K562 (cell line): ENCODE measurements at regions not wholly inside any gene's neighbourhood (a gene's known extent, or its start where the extent isn't known, plus 50 kb on each side); places are given as distances from the start of the nearest gene placed in this dataset.

Source experiments
- ATAC-seq: fragments of 200-7000 bp; cut with Tn5 transposase; 3 replicates; pipeline ENCODE4 v1.9.1; 2020; ENCODE audit warnings: moderate library complexity
- BruUV-seq: library from RNA; stranded (reverse); fragments of 400-500 nt; replicated peaks from 2 replicates; lab custom pipeline; 2021; lab: Mats Ljungman, UMichigan
- CTCF ChIA-PET: fragments of 300-600 bp; formaldehyde crosslinking; extraction: SDS; loops from one replicate; lab custom pipeline; 2021; ENCODE audit warnings: low intra/inter-chr PET ratio; lab: Yijun Ruan, JAX
- POLR2A ChIA-PET: fragments of 300-600, 350-650 bp; sonication (Branson Sonifier 250); formaldehyde crosslinking; extraction: SDS; loops from one replicate; lab custom pipeline; 2021; ENCODE audit warnings: antibody characterized with exemption, inconsistent platforms; lab: Yijun Ruan, JAX
- DNase-seq, 4 experiments: peaks; one replicate each; pipeline versions ENCODE4 v3.0.0 to v3.0.0-alpha.2; 2011 to 2018; ENCODE audit warnings: low spot score in 3 of 4, mixed read lengths in 3 of 4; ENCODE audit errors: extremely low read depth in 1 of 4
- FAIRE-seq: peaks from 2 replicates; lab custom pipeline; 2011; peaks lifted over from hg19 to GRCh38; lab: Jason Lieb, UNC
- H2AFZ ChIP-seq: 2 replicates; pipeline ENCODE4 v1.6.0; 2011; ENCODE audit warnings: low read depth, low read length, control low read depth, inconsistent platforms
- H3K27ac ChIP-seq: fragments of 200-600 bp; 3 replicates; pipeline ENCODE4 v1.8.0; 2011; ENCODE audit warnings: low read depth, mild to moderate bottlenecking, control low read depth, inconsistent platforms, low read length, moderate library complexity, mixed read lengths; ENCODE audit errors: extremely low read depth
- H3K27me3 ChIP-seq, 2 experiments: fragments of 300-600 bp in 1 of 2; 2 replicates in 1 of 2; 3 replicates in 1 of 2; pipeline versions ENCODE4 v1.6.0 to v1.8.0; 2011; ENCODE audit warnings: inconsistent platforms in 2 of 2, low read length in 2 of 2, mild to moderate bottlenecking in 1 of 2, mixed read lengths in 1 of 2, moderate library complexity in 1 of 2; ENCODE audit not compliant: control insufficient read depth in 2 of 2, insufficient read depth in 2 of 2
- H3K36me3 ChIP-seq: fragments of 300-600 bp; 3 replicates; pipeline ENCODE4 v1.8.0; 2011; ENCODE audit warnings: mild to moderate bottlenecking, low read length, inconsistent platforms; ENCODE audit not compliant: control insufficient read depth, insufficient read depth
- H3K4me1 ChIP-seq, 2 experiments: fragments of 200-600 bp in 1 of 2; replicated peaks in 1 of 2; 2 replicates in 1 of 2; 3 replicates in 1 of 2; pipeline versions ENCODE4 v1.5.1 to v1.8.0; 2011; ENCODE audit warnings: inconsistent platforms in 2 of 2, low read length in 2 of 2, mild to moderate bottlenecking in 1 of 2, mixed read lengths in 1 of 2, moderate library complexity in 1 of 2; ENCODE audit not compliant: control insufficient read depth in 2 of 2, insufficient read depth in 2 of 2
- H3K4me2 ChIP-seq: 2 replicates; pipeline ENCODE4 v1.6.1; 2011; ENCODE audit warnings: low read length, control low read depth, inconsistent platforms, mixed read lengths; ENCODE audit not compliant: insufficient read depth
- H3K4me3 ChIP-seq: fragments of 200-600 bp; sonication (generic), shearing (Covaris generic); 2 replicates; pipeline ENCODE4 v1.5.1; 2016; ENCODE audit warnings: control low read depth, inconsistent platforms
- H3K79me2 ChIP-seq: fragments of 200-600 bp; 3 replicates; pipeline ENCODE4 v1.8.0; 2011; ENCODE audit warnings: low read length, inconsistent platforms; ENCODE audit not compliant: control insufficient read depth, insufficient read depth
- H3K9ac ChIP-seq, 2 experiments: 2 replicates each; pipeline versions ENCODE4 v1.6.0 to v1.6.1; 2011; ENCODE audit warnings: low read depth in 2 of 2, low read length in 2 of 2, control low read depth in 1 of 2, inconsistent platforms in 1 of 2, mild to moderate bottlenecking in 1 of 2, mixed read lengths in 1 of 2; ENCODE audit not compliant: insufficient read depth in 1 of 2
- H3K9me1 ChIP-seq: one replicate; pipeline ENCODE4 v1.6.0; 2011; ENCODE audit warnings: inconsistent platforms, mild to moderate bottlenecking, low read length, moderate library complexity; ENCODE audit not compliant: control insufficient read depth, insufficient read depth
- H3K9me3 ChIP-seq: replicated peaks from 2 replicates; pipeline ENCODE4 v1.5.1; 2011; ENCODE audit warnings: low read depth, low read length, inconsistent platforms; ENCODE audit not compliant: control insufficient read depth, insufficient read depth
- H4K20me1 ChIP-seq: replicated peaks from 2 replicates; pipeline ENCODE4 v1.6.1; 2011; ENCODE audit warnings: low read length, inconsistent platforms, mixed read lengths; ENCODE audit not compliant: control insufficient read depth, insufficient read depth
- DLX4 ChIP-seq: fragments of 250-450 bp; sonication (Bioruptor Pico); IDR thresholded peaks from 2 replicates; pipeline ENCODE4 v1.6.1; 2021; ENCODE audit warnings: mild to moderate bottlenecking
- ELK3 ChIP-seq: fragments of 450-650 bp; formaldehyde crosslinking; IDR thresholded peaks from 2 replicates; pipeline ENCODE4 v1.4.0; 2020; ENCODE audit warnings: mild to moderate bottlenecking
- FOS ChIP-seq: IDR thresholded peaks from 3 replicates; pipeline ENCODE4 v1.6.1; 2011; ENCODE audit not compliant: insufficient read length; ENCODE audit errors: extremely low read depth
- ID3 ChIP-seq, 2 experiments: fragments of 250-450 bp in 1 of 2; fragments of 450-650 bp in 1 of 2; sonication (Bioruptor Pico) in 1 of 2; IDR thresholded peaks; 2 replicates each; pipeline versions ENCODE4 v1.6.1 to v1.8.0; 2016 to 2021; ENCODE audit warnings: mild to moderate bottlenecking in 2 of 2, moderate library complexity in 2 of 2, missing compliant biosample characterization in 1 of 2, missing genetic modification characterization in 1 of 2
- MBD2 ChIP-seq: sonication (generic); IDR thresholded peaks from 2 replicates; pipeline ENCODE4 v1.6.1; 2016; ENCODE audit warnings: low read depth, borderline replicate concordance
- MCM2 ChIP-seq: fragments of 450-650 bp; IDR thresholded peaks from 2 replicates; pipeline ENCODE4 v1.6.1; 2017; ENCODE audit warnings: low read depth, mild to moderate bottlenecking
- MECOM ChIP-seq: fragments of 250-450 bp; sonication (Bioruptor Pico); IDR thresholded peaks from 2 replicates; pipeline ENCODE4 v1.8.0; 2022; ENCODE audit warnings: inconsistent platforms
- NUFIP1 ChIP-seq: fragments of 450-650 bp; IDR thresholded peaks from 2 replicates; pipeline ENCODE4 v1.6.1; 2018; ENCODE audit not compliant: partially characterized antibody
- PHB2 ChIP-seq: fragments of 450-650 bp; IDR thresholded peaks from 2 replicates; pipeline ENCODE4 v1.6.1; 2017; ENCODE audit warnings: low read depth
- SUPT5H ChIP-seq: fragments of 450-650 bp; IDR thresholded peaks from 2 replicates; pipeline ENCODE4 v1.6.1; 2016
- TEAD2 ChIP-seq: fragments of 450-650 bp; IDR thresholded peaks from 2 replicates; pipeline ENCODE4 v1.6.1; 2016; ENCODE audit warnings: missing genetic modification characterization, control low read depth, missing compliant biosample characterization
- ZNF316 ChIP-seq: fragments of 450-650 bp; IDR thresholded peaks from 2 replicates; pipeline ENCODE4 v1.6.1; 2016
- WGBS: fragments of 100-300 bp; shearing (Covaris generic); methylation state at CpG from one replicate; pipeline ENCODE4 v1.1.6; 2016; ENCODE audit warnings: low coverage, mixed read lengths; ENCODE audit not compliant: insufficient coverage; ENCODE audit errors: missing lambda C conversion rate; 5-methylcytosine and 5-hydroxymethylcytosine counted together
- in situ Hi-C: fragments of 300-500 bp; cut with MboI; formaldehyde crosslinking; loops from 4 replicates; pipeline ENCODE4 v1.15.0; 2018; ENCODE audit warnings: inconsistent platforms, mixed read lengths
- intact Hi-C: fragments of 100-400 bp; cut with micrococcal nuclease; formaldehyde crosslinking; loops from 2 replicates; pipeline ENCODE4 v1.14.2; 2022
- TF ChIP-seq, protein P1 (sequence below): fragments of 450-650 bp; IDR thresholded peaks from 2 replicates; pipeline ENCODE4 v1.6.1; 2016; ENCODE audit warnings: mild to moderate bottlenecking

DNA sequence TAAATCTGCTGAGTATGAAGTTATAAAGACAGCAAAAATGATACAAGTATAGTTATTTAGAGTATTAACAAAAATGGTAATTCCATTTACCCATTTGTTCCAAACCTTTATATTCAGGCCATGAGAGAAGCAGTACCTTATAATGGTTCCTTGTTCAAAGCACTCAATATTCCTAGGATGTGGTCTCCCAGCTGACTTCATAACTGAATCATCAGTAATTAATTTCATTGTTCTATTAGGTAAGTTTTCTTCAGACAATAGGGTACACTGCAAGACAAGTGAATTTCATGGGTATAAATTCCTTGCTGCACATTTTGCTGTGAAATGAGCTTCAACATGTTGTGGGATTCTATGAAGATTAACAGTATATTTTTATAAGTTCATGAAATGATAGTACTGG is 550.8 kb upstream of the ZEB2 start:
- in situ Hi-C loops: no loop called here
- Histone ChIP-seq H3K4me3 (no peak overlapping the region), H3K79me2 (no peaks in the 10 kb centered on the region), H4K20me1 (no peaks in the 10 kb centered on the region), H2AFZ (no peak overlapping the region), H3K9me1 (no peaks in the 10 kb centered on the region), H3K4me1 (no peaks in the 10 kb centered on the region), H3K9me3 (no peaks in the 10 kb centered on the region), H3K9ac (no peak overlapping the region), H3K27me3 (no peaks in the 10 kb centered on the region), H3K36me3 (no peaks in the 10 kb centered on the region), H3K27ac (no peak overlapping the region), H3K4me2 (no peak overlapping the region)
- FAIRE-seq (no peak), DNase-seq (no peak), ATAC-seq (no peak)
- TF ChIP-seq TEAD2 (tag) (no peak), MECOM (no peak), ZNF316 (peak; percentile 43; the same call in 1 of the 2 replicates), DLX4 (no peak), SUPT5H (no peak), ID3 (CRISPR knock-in tag; IDR thresholded peaks at IDR 0.05) (no peak), ID3 (tag; IDR thresholded peaks at IDR 0.05) (no peak)
- CTCF ChIA-PET: no interaction called here
- intact Hi-C loops: no loop called here
- POLR2A ChIA-PET: no interaction called here
- BruUV-seq: no TSS peak

- FAIRE-seq (no peak), ATAC-seq (no peak), DNase-seq (no peak)
- Histone ChIP-seq H3K4me2 (no peak overlapping the region), H3K36me3 (no peaks in the 10 kb centered on the region), H2AFZ (no peak overlapping the region), H4K20me1 (no peaks in the 10 kb centered on the region), H3K9me3 (no peaks in the 10 kb centered on the region), H3K9me1 (no peaks in the 10 kb centered on the region), H3K9ac (no peak overlapping the region), H3K79me2 (no peaks in the 10 kb centered on the region), H3K4me1 (no peaks in the 10 kb centered on the region), H3K27ac (no peak overlapping the region), H3K27me3 (no peaks in the 10 kb centered on the region), H3K4me3 (no peak overlapping the region)
- intact Hi-C loops (no loop called here), in situ Hi-C loops (no loop called here)
- ChIA-PET CTCF (no interaction called here), POLR2A (no interaction called here)
- WGBS: 43% methylated on average over 2 of the region's 2 CpGs
- TF ChIP-seq FOS (no peak), PHB2 (no peak), ELK3 (CRISPR knock-in tag) (no peak), MCM2 (no peak), NUFIP1 (no peak), MBD2 (no peak)
- TF ChIP-seq, protein P1, sequence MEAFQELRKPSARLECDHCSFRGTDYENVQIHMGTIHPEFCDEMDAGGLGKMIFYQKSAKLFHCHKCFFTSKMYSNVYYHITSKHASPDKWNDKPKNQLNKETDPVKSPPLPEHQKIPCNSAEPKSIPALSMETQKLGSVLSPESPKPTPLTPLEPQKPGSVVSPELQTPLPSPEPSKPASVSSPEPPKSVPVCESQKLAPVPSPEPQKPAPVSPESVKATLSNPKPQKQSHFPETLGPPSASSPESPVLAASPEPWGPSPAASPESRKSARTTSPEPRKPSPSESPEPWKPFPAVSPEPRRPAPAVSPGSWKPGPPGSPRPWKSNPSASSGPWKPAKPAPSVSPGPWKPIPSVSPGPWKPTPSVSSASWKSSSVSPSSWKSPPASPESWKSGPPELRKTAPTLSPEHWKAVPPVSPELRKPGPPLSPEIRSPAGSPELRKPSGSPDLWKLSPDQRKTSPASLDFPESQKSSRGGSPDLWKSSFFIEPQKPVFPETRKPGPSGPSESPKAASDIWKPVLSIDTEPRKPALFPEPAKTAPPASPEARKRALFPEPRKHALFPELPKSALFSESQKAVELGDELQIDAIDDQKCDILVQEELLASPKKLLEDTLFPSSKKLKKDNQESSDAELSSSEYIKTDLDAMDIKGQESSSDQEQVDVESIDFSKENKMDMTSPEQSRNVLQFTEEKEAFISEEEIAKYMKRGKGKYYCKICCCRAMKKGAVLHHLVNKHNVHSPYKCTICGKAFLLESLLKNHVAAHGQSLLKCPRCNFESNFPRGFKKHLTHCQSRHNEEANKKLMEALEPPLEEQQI: no peak
- BruUV-seq: no TSS peak
Measured at GRCh38 chr2:145068509-145068908, 548.6 kb upstream of the ZEB2 start.
